HCT116 (cell line): ENCODE measurements at regions not wholly inside any gene's neighbourhood (a gene's known extent, or its start where the extent isn't known, plus 50 kb on each side); places are given as distances from the start of the nearest gene placed in this dataset.

ENCODE experiments used
- ATAC-seq: fragments of 200-7000 bp; cut with Tn5 transposase; 2 replicates; pipeline ENCODE4 v1.9.1; 2020; ENCODE audit warnings: mild to moderate bottlenecking, moderate library complexity
- BruUV-seq: library from RNA; stranded (reverse); fragments of 400-500 nt; replicated peaks from 2 replicates; lab custom pipeline; 2021; lab: Mats Ljungman, UMichigan
- CTCF ChIA-PET: fragments of 300-600 bp; sonication (Branson Sonifier 250); formaldehyde crosslinking; loops from one replicate; lab custom pipeline; 2021; ENCODE audit warnings: antibody characterized with exemption; lab: Charles Lee
- POLR2A ChIA-PET: fragments of 300-600, 350-600 bp; sonication (Branson Sonifier 250); formaldehyde crosslinking; loops from one replicate; lab custom pipeline; 2021; ENCODE audit warnings: antibody characterized with exemption; lab: Charles Lee
- RAD21 ChIA-PET, 2 experiments: fragments of 300-600 bp; sonication (Branson Sonifier 250); formaldehyde crosslinking; loops; one replicate each; lab custom pipeline; 2023; ENCODE audit warnings: low total read pairs in 2 of 2; ENCODE audit not compliant: uncharacterized antibody in 2 of 2, unreplicated experiment in 2 of 2, low non-redundant PET in 1 of 2; lab: Charles Lee
- DNase-seq: peaks from one replicate; pipeline ENCODE4 v3.0.0-alpha.2; 2010; ENCODE audit warnings: low read depth, low spot score
- H2AFZ ChIP-seq: fragments of 200-600 bp; shearing (Covaris generic), sonication (generic); 2 replicates; pipeline ENCODE4 v1.6.1; 2017; ENCODE audit warnings: low read depth, mixed run types, mixed read lengths, antibody characterized with exemption, low read length; ENCODE audit not compliant: poor library complexity, severe bottlenecking
- H3K27ac ChIP-seq: 2 replicates; pipeline ENCODE4 v1.5.1; 2012; ENCODE audit warnings: low read depth, low read length
- H3K27me3 ChIP-seq: fragments of 200-600 bp; sonication (generic); 2 replicates; pipeline ENCODE4 v1.6.1; 2016; ENCODE audit warnings: mixed run types, low read length, mixed read lengths; ENCODE audit not compliant: insufficient read depth
- H3K36me3 ChIP-seq, 2 experiments: fragments of 200-500 bp in 1 of 2; fragments of 200-600 bp in 1 of 2; sonication (Bioruptor generic) in 1 of 2; sonication (generic) in 1 of 2; 2 replicates each; pipeline versions ENCODE4 v1.5.1 to v1.6.1; 2014 to 2016; ENCODE audit warnings: low read length in 2 of 2, inconsistent platforms in 1 of 2, mixed read lengths in 1 of 2, mixed run types in 1 of 2; ENCODE audit not compliant: insufficient read depth in 2 of 2, control insufficient read depth in 1 of 2
- H3K4me1 ChIP-seq, 2 experiments: fragments of 200-600 bp in 1 of 2; sonication (generic) in 1 of 2; 2 replicates each; pipeline versions ENCODE4 v1.5.1 to v1.6.1; 2012 to 2017; ENCODE audit warnings: low read length in 2 of 2, inconsistent platforms in 1 of 2, mild to moderate bottlenecking in 1 of 2, mixed read lengths in 1 of 2, mixed run types in 1 of 2, moderate library complexity in 1 of 2; ENCODE audit not compliant: insufficient read depth in 2 of 2, control insufficient read depth in 1 of 2
- H3K4me2 ChIP-seq: fragments of 200-600 bp; sonication (generic); 2 replicates; pipeline ENCODE4 v1.6.1; 2017; ENCODE audit warnings: mixed run types, low read length, mixed read lengths
- H3K4me3 ChIP-seq, 2 experiments: fragments of 200-600 bp in 1 of 2; sonication (generic) in 1 of 2; replicated peaks in 1 of 2; 2 replicates each; pipeline ENCODE4 v1.5.1; 2011 to 2016; ENCODE audit warnings: low read length in 2 of 2, control low read depth in 1 of 2, low read depth in 1 of 2, mild to moderate bottlenecking in 1 of 2, mixed read lengths in 1 of 2, mixed run types in 1 of 2
- H3K79me2 ChIP-seq: fragments of 200-600 bp; sonication (generic); 2 replicates; pipeline ENCODE4 v1.6.1; 2017; ENCODE audit warnings: mild to moderate bottlenecking, mixed run types, low read length, moderate library complexity, mixed read lengths; ENCODE audit not compliant: insufficient read depth
- H3K9ac ChIP-seq: fragments of 200-600 bp; sonication (generic); 2 replicates; pipeline ENCODE4 v1.6.1; 2016; ENCODE audit warnings: low read length, mixed read lengths
- H3K9me2 ChIP-seq: fragments of 200-600 bp; sonication (generic), shearing (Covaris generic); 2 replicates; pipeline ENCODE4 v1.6.1; 2017; ENCODE audit warnings: mixed run types, mild to moderate bottlenecking, moderate library complexity; ENCODE audit not compliant: insufficient read depth
- H3K9me3 ChIP-seq, 2 experiments: fragments of 200-500 bp in 1 of 2; fragments of 200-600 bp in 1 of 2; sonication (Bioruptor generic) in 1 of 2; sonication (generic) in 1 of 2; 2 replicates each; pipeline ENCODE4 v1.6.1; 2014 to 2017; ENCODE audit warnings: low read length in 2 of 2, mixed read lengths in 2 of 2, inconsistent platforms in 1 of 2, low read depth in 1 of 2, mild to moderate bottlenecking in 1 of 2, mixed run types in 1 of 2, moderate library complexity in 1 of 2; ENCODE audit not compliant: control insufficient read depth in 1 of 2, insufficient read depth in 1 of 2
- H4K20me1 ChIP-seq: fragments of 200-600 bp; sonication (generic), shearing (Covaris generic); 2 replicates; pipeline ENCODE4 v1.6.1; 2017; ENCODE audit warnings: mixed run types, mild to moderate bottlenecking, moderate library complexity; ENCODE audit not compliant: insufficient read depth
- CBX3 ChIP-seq: IDR thresholded peaks from 2 replicates; pipeline ENCODE4 v1.6.1; 2012; ENCODE audit warnings: low read depth
- CEBPB ChIP-seq: IDR thresholded peaks from 2 replicates; pipeline ENCODE4 v1.6.1; 2012; ENCODE audit warnings: low read depth
- EZH2 ChIP-seq: fragments of 200-600 bp; sonication (generic); IDR thresholded peaks from 2 replicates; pipeline ENCODE4 v1.6.1; 2017; ENCODE audit warnings: antibody characterized with exemption, mixed run types
- FOSL1 ChIP-seq: IDR thresholded peaks from 2 replicates; pipeline ENCODE4 v1.6.1; 2012; ENCODE audit warnings: low read depth
- JUND ChIP-seq: IDR thresholded peaks from 2 replicates; pipeline ENCODE4 v1.6.1; 2012
- POLR2AphosphoS5 ChIP-seq: IDR thresholded peaks from 2 replicates; pipeline ENCODE4 v1.6.1; 2011; ENCODE audit warnings: mild to moderate bottlenecking, low read depth, low read length, moderate library complexity
- RAD21 ChIP-seq: IDR thresholded peaks from 2 replicates; pipeline ENCODE4 v1.6.1; 2012; ENCODE audit warnings: low read depth, mild to moderate bottlenecking
- SP1 ChIP-seq: IDR thresholded peaks from 2 replicates; pipeline ENCODE4 v1.6.1; 2012; ENCODE audit warnings: low read depth
- SRF ChIP-seq: IDR thresholded peaks from 2 replicates; pipeline ENCODE4 v1.6.1; 2012; ENCODE audit warnings: low read depth
- YY1 ChIP-seq: IDR thresholded peaks from 2 replicates; pipeline ENCODE4 v1.6.1; 2011; ENCODE audit warnings: low read length, low read depth, moderate library complexity, mild to moderate bottlenecking; ENCODE audit not compliant: insufficient replicate concordance; ENCODE audit errors: extremely low read depth
- ZFX ChIP-seq: fragments of 450-650 bp; IDR thresholded peaks from 2 replicates; pipeline ENCODE4 v1.6.1; 2017
- ZNF274 ChIP-seq: fragments of 200-500 bp; sonication (Bioruptor generic); IDR thresholded peaks from 2 replicates; pipeline ENCODE4 v1.6.1; 2014; ENCODE audit warnings: mild to moderate bottlenecking, low read depth, low read length, inconsistent platforms
- intact Hi-C: fragments of 100-400 bp; cut with micrococcal nuclease; formaldehyde crosslinking; loops from 2 replicates; pipeline ENCODE4 v1.10.0; 2022
- TF ChIP-seq, protein P1 (sequence below): IDR thresholded peaks from 2 replicates; pipeline ENCODE4 v1.6.1; 2012; ENCODE audit warnings: low read depth
- TF ChIP-seq, protein P2 (sequence below): IDR thresholded peaks from 2 replicates; pipeline ENCODE4 v1.6.1; 2011; ENCODE audit warnings: mild to moderate bottlenecking, low read length, moderate library complexity; ENCODE audit not compliant: insufficient replicate concordance; ENCODE audit errors: extremely low read depth
- TF ChIP-seq, protein P3 (sequence below), 3 experiments: fragments of 200-600 bp in 1 of 3; sonication (generic) in 1 of 3; IDR thresholded peaks in 2 of 3; conservative IDR thresholded peaks in 1 of 3; 2 replicates each; pipeline ENCODE4 v1.5.1; 2012 to 2017; ENCODE audit warnings: low read depth in 2 of 3, low read length in 2 of 3, antibody characterized with exemption in 1 of 3, borderline replicate concordance in 1 of 3, control low read depth in 1 of 3, mild to moderate bottlenecking in 1 of 3, mixed read lengths in 1 of 3, mixed run types in 1 of 3, moderate library complexity in 1 of 3; ENCODE audit not compliant: insufficient read depth in 1 of 3

GRCh38 chr6:128759901-128760300 lies 123.0 kb upstream of the LAMA2 start (continued):
- TF ChIP-seq, protein P1, sequence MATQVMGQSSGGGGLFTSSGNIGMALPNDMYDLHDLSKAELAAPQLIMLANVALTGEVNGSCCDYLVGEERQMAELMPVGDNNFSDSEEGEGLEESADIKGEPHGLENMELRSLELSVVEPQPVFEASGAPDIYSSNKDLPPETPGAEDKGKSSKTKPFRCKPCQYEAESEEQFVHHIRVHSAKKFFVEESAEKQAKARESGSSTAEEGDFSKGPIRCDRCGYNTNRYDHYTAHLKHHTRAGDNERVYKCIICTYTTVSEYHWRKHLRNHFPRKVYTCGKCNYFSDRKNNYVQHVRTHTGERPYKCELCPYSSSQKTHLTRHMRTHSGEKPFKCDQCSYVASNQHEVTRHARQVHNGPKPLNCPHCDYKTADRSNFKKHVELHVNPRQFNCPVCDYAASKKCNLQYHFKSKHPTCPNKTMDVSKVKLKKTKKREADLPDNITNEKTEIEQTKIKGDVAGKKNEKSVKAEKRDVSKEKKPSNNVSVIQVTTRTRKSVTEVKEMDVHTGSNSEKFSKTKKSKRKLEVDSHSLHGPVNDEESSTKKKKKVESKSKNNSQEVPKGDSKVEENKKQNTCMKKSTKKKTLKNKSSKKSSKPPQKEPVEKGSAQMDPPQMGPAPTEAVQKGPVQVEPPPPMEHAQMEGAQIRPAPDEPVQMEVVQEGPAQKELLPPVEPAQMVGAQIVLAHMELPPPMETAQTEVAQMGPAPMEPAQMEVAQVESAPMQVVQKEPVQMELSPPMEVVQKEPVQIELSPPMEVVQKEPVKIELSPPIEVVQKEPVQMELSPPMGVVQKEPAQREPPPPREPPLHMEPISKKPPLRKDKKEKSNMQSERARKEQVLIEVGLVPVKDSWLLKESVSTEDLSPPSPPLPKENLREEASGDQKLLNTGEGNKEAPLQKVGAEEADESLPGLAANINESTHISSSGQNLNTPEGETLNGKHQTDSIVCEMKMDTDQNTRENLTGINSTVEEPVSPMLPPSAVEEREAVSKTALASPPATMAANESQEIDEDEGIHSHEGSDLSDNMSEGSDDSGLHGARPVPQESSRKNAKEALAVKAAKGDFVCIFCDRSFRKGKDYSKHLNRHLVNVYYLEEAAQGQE = no peak
- no peak for TF ChIP-seq CEBPB
- no peak for TF ChIP-seq SP1
- TF ChIP-seq SRF = no peak
- no peak for TF ChIP-seq JUND
- no peak for TF ChIP-seq FOSL1
- TF ChIP-seq RAD21 = no peak
- TF ChIP-seq, all 23 proteins: peak for 0

- RAD21 ChIA-PET = no interaction called here
- POLR2A ChIA-PET = no interaction called here
- TF ChIP-seq ZNF274 (no peak), EZH2 (no peak), POLR2AphosphoS5 (no peak), CEBPB (no peak), SRF (no peak), ZFX (no peak), YY1 (no peak), CBX3 (no peak), RAD21 (no peak)
- TF ChIP-seq, protein P2, sequence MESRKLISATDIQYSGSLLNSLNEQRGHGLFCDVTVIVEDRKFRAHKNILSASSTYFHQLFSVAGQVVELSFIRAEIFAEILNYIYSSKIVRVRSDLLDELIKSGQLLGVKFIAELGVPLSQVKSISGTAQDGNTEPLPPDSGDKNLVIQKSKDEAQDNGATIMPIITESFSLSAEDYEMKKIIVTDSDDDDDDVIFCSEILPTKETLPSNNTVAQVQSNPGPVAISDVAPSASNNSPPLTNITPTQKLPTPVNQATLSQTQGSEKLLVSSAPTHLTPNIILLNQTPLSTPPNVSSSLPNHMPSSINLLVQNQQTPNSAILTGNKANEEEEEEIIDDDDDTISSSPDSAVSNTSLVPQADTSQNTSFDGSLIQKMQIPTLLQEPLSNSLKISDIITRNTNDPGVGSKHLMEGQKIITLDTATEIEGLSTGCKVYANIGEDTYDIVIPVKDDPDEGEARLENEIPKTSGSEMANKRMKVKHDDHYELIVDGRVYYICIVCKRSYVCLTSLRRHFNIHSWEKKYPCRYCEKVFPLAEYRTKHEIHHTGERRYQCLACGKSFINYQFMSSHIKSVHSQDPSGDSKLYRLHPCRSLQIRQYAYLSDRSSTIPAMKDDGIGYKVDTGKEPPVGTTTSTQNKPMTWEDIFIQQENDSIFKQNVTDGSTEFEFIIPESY = no peak
- TF ChIP-seq, protein P3, sequence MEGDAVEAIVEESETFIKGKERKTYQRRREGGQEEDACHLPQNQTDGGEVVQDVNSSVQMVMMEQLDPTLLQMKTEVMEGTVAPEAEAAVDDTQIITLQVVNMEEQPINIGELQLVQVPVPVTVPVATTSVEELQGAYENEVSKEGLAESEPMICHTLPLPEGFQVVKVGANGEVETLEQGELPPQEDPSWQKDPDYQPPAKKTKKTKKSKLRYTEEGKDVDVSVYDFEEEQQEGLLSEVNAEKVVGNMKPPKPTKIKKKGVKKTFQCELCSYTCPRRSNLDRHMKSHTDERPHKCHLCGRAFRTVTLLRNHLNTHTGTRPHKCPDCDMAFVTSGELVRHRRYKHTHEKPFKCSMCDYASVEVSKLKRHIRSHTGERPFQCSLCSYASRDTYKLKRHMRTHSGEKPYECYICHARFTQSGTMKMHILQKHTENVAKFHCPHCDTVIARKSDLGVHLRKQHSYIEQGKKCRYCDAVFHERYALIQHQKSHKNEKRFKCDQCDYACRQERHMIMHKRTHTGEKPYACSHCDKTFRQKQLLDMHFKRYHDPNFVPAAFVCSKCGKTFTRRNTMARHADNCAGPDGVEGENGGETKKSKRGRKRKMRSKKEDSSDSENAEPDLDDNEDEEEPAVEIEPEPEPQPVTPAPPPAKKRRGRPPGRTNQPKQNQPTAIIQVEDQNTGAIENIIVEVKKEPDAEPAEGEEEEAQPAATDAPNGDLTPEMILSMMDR (IDR thresholded peaks at IDR 0.05 in 2 of 3, conservative IDR thresholded peaks at IDR 0.05 in 1 of 3; ENCODE audit: borderline replicate concordance in 1 of 3, insufficient read depth in 1 of 3, low read depth in 2 of 3, low read length in 2 of 3) = no peak
- Histone ChIP-seq H3K9me2 (peaks cover 2% of the 10 kb centered on the region; the same call in 1 of the 2 replicates), H3K4me3 (no peak overlapping the region), H3K27me3 (no peaks in the 10 kb centered on the region), H3K4me2 (no peak overlapping the region), H3K27ac (no peak overlapping the region), H3K4me1 (no peaks in the 10 kb centered on the region), H3K36me3 (no peaks in the 10 kb centered on the region), H3K79me2 (no peaks in the 10 kb centered on the region), H3K9me3 (no peaks in the 10 kb centered on the region), H3K9ac (no peak overlapping the region), H4K20me1 (no peaks in the 10 kb centered on the region), H2AFZ (no peak overlapping the region)
- BruUV-seq = no TSS peak
- CTCF ChIA-PET = no interaction called here
- intact Hi-C loops = no loop called here
- ATAC-seq = no peak
- DNase-seq = no peak
Observed at GRCh38 chr6:128759447-128759846, 123.5 kb upstream of the LAMA2 start.
